Left lung (tissue), 4 donors: ENCODE measurements at regions not wholly inside any gene's neighbourhood (a gene's known extent, or its start where the extent isn't known, plus 50 kb on each side); places are given as distances from the start of the nearest gene placed in this dataset.

ENCODE experiments used
- ATAC-seq: fragments of 200-7000 bp; cut with Tn5 transposase; one replicate; pipeline ENCODE4 v1.9.1; 2020; ENCODE audit warnings: moderate library complexity
- DNase-seq, 4 donors: peaks; one replicate each; pipeline ENCODE4 v3.0.0-alpha.2; 2013 to 2020
- H3K27ac ChIP-seq, 2 donors: fragments of 200-600 bp; sonication (generic) in 1 of 2; one replicate each; pipeline versions ENCODE4 v1.5.0 to v1.8.0; 2020 to 2021
- H3K27me3 ChIP-seq, 2 donors: fragments of 200-600 bp; sonication (generic) in 1 of 2; one replicate each; pipeline versions ENCODE4 v1.5.0 to v1.8.0; 2020 to 2021
- H3K36me3 ChIP-seq, 2 donors: fragments of 200-600 bp; sonication (generic) in 1 of 2; one replicate each; pipeline versions ENCODE4 v1.5.0 to v1.8.0; 2020 to 2021
- H3K4me1 ChIP-seq, 2 donors: fragments of 200-600 bp; one replicate each; pipeline ENCODE4 v1.8.0; 2021
- H3K4me3 ChIP-seq, 2 donors: fragments of 200-600 bp; sonication (generic) in 1 of 2; one replicate each; pipeline versions ENCODE4 v1.5.0 to v1.8.0; 2020 to 2021; ENCODE audit warnings: mild to moderate bottlenecking in 1 of 2
- H3K9me3 ChIP-seq, 2 donors: fragments of 200-600 bp; sonication (generic) in 1 of 2; one replicate each; pipeline versions ENCODE4 v1.5.0 to v1.8.0; 2020 to 2021
- CTCF ChIP-seq, 2 donors: fragments of 200-600 bp; sonication (generic) in 1 of 2; IDR thresholded peaks; one replicate each; pipeline versions ENCODE4 v1.5.0 to v1.8.0; 2021; ENCODE audit warnings: antibody characterized with exemption in 2 of 2
- intact Hi-C, 2 donors: fragments of 100-400 bp; cut with DNase I; formaldehyde crosslinking; loops; one replicate each; pipeline versions ENCODE4 v1.11.2 to v1.14.2; 2022
- donor health status: DM: no; HTN: yes; CAD: no.
- donor health status: DM: no; HTN: no; CAD: no.

- H3K27ac ChIP-seq, result no peak overlapping the region
- DNase-seq, result no peak
- peaks cover 0 to 33% of the 10 kb centered on the region in 2 donors for H3K27me3 ChIP-seq
- intact Hi-C loops, result no loop called here
- TF ChIP-seq CTCF (IDR thresholded peaks at IDR 0.05), result no peak
- no peak for ATAC-seq
- H3K9me3 ChIP-seq, result peaks cover 0 to under 1% of the 10 kb centered on the region in 2 donors
- H3K4me1 ChIP-seq, result no peaks in the 10 kb centered on the region
- H3K36me3 ChIP-seq, result no peaks in the 10 kb centered on the region
- no peak overlapping the region for H3K4me3 ChIP-seq
Observed at GRCh38 chr1:29470788-29471119, 234.4 kb downstream of the PTPRU start.

GRCh38 chr1:29470087-29470787 is 233.9 kb downstream of the PTPRU start:
- Histone ChIP-seq H3K4me1 (no peaks in the 10 kb centered on the region), H3K27me3 (peaks cover 0 to 29% of the 10 kb centered on the region in 2 donors), H3K36me3 (no peaks in the 10 kb centered on the region), H3K9me3 (peaks cover 0 to 3% of the 10 kb centered on the region in 2 donors), H3K4me3 (no peak overlapping the region), H3K27ac (no peak overlapping the region)
- no peak for DNase-seq
- ATAC-seq, result no peak
- intact Hi-C loops, result no loop called here
- no peak for TF ChIP-seq CTCF (IDR thresholded peaks at IDR 0.05)

GRCh38 chr1:29469457-29469856 is 233.1 kb downstream of the PTPRU start:
- Histone ChIP-seq H3K27me3 (peaks cover 0 to 26% of the 10 kb centered on the region in 2 donors), H3K36me3 (no peaks in the 10 kb centered on the region), H3K4me1 (no peaks in the 10 kb centered on the region), H3K27ac (no peak overlapping the region), H3K9me3 (peaks cover 0 to 7% of the 10 kb centered on the region in 2 donors), H3K4me3 (no peak overlapping the region)
- intact Hi-C loops, result no loop called here
- no peak for ATAC-seq
- TF ChIP-seq CTCF (IDR thresholded peaks at IDR 0.05), result no peak
- no peak for DNase-seq

GRCh38 chr1:29467989-29468900 is 231.9 kb downstream of the PTPRU start:
- no peaks in the 10 kb centered on the region for H3K4me1 ChIP-seq
- no peak overlapping the region for H3K27ac ChIP-seq
- TF ChIP-seq CTCF (IDR thresholded peaks at IDR 0.05), result no peak
- peaks cover 0 to 26% of the 10 kb centered on the region in 2 donors for H3K27me3 ChIP-seq
- no peak for ATAC-seq
- H3K36me3 ChIP-seq, result no peaks in the 10 kb centered on the region
- intact Hi-C loops, result no loop called here
- H3K9me3 ChIP-seq, result peaks cover 0 to 7% of the 10 kb centered on the region in 2 donors
- H3K4me3 ChIP-seq, result no peak overlapping the region
- no peak for DNase-seq

- intact Hi-C loops, result no loop called here
Observed at GRCh38 chr1:29466258-29466657, 229.9 kb downstream of the PTPRU start.

More at GRCh38 chr1:29466258-29466657, 229.9 kb downstream of the PTPRU start:
- peaks cover 0 to 7% of the 10 kb centered on the region in 2 donors for H3K9me3 ChIP-seq
- peaks cover 0 to 12% of the 10 kb centered on the region in 2 donors for H3K27me3 ChIP-seq
- no peaks in the 10 kb centered on the region for H3K4me1 ChIP-seq
- no peak for ATAC-seq
- no peak overlapping the region for H3K27ac ChIP-seq
- no peak for TF ChIP-seq CTCF (IDR thresholded peaks at IDR 0.05)
- no peak overlapping the region for H3K4me3 ChIP-seq
- DNase-seq, result no peak
- H3K36me3 ChIP-seq, result no peaks in the 10 kb centered on the region
